ENCODE measurements at regions not wholly inside any gene's neighbourhood (a gene's known extent, or its start where the extent isn't known, plus 50 kb on each side); places are given as distances from the start of the nearest gene placed in this dataset.
"Not testable (repeated sequence)": the region's sequence is repeated elsewhere in the genome, so short reads cannot be mapped to it uniquely, and the experiment has no call there.

DNA sequence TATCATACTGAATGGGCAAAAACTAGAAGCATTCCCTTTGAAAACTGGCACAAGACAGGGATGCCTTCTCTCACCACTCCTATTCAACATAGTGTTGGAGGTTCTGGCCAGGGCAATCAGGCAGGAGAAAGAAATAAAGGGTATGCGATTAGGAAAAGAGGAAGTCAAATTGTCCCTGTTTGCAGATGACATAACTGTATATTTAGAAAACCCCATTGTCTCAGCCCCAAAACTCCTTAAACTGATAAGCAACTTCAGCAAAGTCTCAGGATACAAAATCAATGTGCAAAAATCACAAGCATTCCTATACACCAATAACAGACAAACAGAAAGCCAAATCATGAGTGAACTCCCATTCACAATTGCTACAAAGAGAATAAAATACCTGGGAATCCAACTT is 52.5 kb upstream of the CCDC71L start:
- DNase-seq (ENCODE audit: extremely low read depth in 1 of 2, low read depth in 1 of 2) = not testable (repeated sequence)

DNA sequence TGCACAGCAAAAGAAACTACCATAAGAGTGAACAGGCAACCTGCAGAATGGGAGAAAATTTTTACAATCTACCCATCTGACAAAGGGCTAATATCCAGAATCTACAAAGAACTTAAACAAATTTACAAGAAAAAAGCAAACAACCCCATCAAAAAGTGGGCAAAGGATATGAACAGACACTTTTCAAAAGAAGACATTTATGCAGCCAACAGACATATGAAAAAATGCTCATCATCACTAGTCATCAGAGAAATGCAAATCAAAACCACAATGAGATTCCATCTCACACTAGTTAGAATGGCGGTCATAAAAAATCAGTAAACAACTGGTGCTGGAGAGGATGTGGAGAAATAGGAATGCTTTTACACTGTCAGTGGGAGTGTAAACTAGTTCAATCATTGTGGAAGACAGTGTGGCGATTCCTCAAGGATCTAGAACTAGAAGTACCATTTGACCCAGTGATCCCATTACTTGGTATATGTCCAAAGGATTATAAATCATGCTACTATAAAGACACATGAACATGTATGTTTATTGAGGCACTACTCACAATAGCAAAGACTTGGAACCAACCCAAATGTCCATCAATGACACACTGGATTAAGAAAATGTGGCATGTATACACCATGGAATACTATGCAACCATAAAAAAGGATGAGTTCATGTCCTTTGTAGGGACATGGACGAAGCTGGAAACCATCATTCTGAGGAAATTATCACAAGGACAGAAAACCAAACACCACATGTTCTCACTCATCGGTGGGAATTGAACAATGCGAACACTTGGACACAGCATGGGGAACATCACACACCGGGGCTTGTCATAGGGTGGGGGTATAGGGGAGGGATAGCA is 53.9 kb upstream of the CCDC71L start:
- DNase-seq (ENCODE audit: extremely low read depth in 1 of 2, low read depth in 1 of 2) = not testable (repeated sequence)

DNA sequence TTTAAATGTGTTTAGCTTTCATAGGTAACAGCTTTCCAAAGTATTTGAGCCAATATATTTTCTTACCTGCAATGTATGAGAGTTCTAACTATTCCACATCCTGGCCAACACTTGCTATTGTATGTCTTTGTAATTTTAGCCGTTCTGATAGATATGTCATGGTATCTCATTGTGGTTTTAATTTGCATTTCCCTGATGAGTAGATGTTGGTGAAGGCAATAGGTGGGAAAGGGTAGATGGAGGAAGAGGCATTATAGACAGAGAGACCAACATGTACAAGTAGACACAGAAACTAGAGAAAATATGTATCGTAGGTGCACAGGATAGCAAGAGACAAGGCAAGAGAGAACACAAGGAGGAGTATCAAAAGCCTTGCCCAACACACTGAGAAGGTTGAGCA is 54.8 kb upstream of the CCDC71L start:
- DNase-seq (ENCODE audit: extremely low read depth in 1 of 2, low read depth in 1 of 2) = no peak

DNA sequence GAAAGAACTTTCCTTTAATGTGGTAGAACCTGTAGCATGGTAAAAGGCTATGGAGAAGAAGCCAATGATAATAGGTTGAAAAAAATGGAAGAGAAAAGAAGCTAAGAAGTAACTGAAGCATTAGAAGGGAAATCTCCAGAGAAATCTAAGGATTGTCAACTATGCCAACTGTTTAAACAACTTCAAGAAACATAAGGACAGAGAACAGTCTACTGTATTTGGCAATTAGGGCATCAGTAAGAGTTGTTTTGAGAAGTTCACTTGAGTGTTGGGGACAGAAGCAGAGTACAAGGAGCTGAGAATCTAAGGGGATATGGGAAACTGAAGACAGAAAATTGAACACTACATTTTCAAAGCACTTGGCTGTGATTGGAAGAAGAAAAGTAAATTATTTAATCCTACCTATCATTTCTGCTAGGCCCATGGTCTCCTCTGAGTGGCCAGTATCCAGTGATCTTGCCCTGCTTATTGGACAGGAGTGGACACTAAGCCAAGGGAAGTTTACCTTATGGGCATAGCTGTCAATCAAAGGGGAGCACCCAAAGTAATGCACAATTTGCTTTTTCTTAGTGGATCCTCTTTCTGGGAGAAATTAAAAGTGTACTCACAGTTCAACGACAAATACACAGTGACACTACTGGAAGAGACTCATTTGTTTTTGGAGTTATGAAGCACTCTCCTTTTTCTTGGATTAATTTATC is 56.4 kb upstream of the CCDC71L start:
- DNase-seq (ENCODE audit: extremely low read depth in 1 of 2, low read depth in 1 of 2) = no peak

DNA sequence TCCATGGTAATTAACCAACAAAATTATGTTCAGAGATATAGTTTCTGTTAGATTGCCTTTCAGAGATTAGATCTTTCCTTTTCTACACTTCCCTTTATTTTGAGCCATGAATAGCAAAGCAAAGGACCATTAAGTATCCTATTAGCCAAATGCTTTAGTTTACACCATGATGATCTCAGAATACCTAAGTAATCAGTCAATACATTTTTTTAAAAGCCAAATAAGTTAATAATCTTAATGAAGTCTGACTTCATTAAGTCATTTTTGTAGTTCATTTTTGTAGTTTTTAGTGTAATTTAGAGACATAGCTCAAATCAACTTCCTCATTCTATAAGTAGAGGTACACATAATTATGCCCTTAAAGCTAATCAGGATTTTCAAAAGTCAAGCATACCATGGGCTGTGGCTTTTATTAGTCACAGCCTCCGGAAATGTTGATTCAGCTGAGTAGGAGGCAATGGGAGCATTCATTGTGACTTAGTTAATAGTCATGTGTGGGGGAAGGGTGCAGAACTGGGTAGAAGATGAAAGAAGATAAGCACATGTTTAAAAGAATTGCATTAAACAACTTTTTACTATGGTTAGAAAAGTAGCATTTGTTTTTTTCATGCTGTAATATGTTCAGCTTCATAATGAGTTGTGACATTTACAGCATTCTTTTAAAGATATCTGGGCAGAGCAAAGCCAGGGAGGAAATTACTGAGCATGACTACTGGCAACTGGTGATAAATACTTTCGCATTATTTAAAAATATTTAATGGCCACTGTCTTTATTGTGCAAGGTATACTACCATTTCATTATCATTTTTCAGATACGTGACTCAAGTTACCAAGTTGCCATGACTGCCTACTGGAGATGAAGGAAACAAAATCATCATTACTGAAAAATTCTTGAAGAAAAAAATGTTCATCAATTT is 57.3 kb upstream of the CCDC71L start:
- DNase-seq (ENCODE audit: extremely low read depth in 1 of 2, low read depth in 1 of 2) = peak; percentile 21 to 79

DNA sequence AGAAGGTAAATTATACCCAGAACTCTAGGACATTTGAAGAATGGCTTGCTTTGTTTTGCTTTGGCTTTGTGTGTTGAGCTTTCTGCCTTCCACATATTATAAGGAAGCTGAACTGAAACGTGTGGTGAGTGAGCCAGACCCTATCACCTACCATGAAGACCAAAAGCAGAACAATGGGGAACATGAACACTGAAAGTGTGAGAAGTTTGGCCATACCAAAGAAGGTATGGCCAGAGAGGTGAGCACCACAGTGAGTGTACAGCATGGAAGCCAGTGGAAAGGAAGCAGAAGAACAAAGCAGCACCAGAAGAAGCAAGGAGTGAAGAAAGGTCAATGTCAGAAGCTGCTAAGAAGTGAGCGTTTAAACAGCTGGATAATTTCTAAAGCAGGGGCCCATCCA is 59.7 kb upstream of the CCDC71L start:
- no peak for DNase-seq (ENCODE audit: extremely low read depth in 1 of 2, low read depth in 1 of 2)

DNA sequence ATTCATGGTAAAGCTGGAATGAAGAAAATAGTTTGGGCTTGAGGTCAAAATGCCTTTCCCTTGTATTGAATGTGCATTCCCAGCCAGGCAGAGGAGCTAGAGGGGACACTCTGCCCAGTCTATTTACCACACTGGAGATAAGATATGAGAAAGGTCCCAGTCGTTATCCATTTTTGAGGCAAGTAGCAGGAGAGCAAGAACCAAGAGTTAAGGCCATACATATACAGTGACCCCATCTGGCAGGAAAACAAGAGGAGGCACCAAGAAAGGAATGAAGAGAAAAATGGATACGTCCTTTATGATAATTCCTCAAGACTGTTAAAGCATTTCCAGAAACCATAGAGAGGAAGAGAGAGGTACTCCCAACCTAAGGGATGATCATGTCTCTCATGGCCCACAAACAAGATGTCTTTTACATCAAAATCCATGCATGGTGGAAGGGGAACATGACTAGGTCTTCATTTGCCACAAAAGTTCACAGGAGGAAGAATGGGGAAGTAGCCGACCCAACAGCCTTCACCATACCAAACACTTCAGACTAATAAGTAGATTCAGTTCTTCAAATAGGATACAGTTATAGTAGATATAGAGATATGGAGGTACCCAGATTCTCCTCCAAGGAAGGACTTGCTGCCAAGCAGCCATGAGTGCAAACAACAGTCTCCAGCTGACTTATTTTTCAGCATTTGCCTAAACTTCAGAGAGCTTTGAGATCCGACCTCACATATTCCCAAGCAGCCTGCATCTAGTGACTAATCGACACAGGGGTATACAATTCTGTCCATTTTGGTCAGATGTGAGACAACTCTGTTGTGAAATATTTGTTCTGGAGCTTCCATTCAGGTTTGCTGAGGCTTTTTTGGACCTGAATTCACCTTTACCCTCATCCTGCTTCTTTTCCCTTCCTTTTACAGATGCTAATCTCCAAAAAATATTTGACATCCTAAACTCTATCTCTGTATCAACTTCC is 61.1 kb upstream of the CCDC71L start:
- DNase-seq (ENCODE audit: extremely low read depth in 1 of 2, low read depth in 1 of 2) = no peak

DNA sequence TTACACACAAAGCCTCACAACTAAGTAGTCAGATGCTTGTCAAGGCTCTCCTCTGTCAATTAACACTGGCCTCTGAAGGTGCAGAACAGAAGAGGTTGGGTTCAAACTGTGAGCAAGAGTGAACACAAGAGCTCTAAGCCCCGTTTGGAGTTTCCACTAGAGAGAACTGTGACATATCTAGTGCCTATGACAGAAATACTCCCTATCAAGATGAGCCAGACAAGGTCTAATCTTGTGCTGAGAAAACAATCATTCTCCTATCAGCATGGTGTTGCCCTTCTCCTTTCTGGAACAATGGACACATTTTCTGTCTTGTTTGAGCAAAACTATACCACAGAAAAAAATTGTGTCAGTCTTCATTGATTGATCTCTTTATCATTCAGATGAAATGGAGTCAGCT is 62.4 kb upstream of the CCDC71L start:
- no peak for DNase-seq (ENCODE audit: extremely low read depth in 1 of 2, low read depth in 1 of 2)

DNA sequence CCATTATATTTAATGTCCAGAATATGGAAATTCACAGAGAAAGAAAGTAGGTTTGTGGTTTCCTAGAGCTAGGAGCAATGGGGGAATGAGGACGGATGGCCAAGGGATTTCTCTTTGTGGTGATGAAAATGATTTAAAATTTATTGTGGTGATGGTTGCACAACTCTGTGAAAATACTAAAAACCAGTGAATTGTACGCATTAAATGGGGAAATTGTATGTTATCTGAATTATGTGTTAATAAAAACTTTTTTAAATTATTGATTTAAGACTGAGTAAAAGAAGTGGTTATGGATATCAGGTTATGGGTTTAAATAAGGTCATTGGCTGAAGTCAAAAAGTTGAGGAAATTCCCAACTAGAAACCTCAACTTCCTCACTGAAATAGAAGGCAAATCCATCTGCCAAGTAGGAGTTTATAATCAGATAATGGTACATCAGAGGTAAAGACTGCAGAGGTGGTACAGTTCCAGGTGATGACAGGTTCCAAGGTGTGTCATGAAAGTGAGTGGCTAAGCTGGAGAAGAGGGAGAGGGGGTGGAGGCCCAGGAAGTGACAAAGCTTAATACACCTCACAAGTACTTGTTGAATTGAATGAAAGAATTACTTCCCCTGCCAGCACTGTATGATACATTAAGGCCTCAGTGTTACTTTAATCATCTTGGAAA is 68.9 kb upstream of the CCDC71L start:
- DNase-seq (ENCODE audit: extremely low read depth in 1 of 2, low read depth in 1 of 2) = no peak

DNA sequence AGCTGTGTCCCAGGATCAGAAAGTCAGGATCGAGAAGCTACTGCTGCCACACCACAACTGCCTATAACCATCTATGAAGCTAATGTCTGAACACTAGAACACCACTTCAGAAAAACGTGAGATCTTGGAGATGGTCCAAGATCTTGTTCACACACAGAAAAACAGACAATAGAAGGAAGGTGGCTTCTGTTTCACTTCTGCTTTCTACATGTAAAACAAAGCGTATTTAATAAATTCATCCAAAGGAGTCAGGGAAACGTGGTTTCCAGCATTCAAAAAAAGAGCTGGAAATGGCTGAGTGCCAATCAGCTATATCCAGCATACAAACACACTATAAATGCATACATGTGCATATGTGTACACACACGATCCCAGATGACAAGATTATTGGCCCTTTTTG is 70.2 kb upstream of the CCDC71L start:
- no peak for DNase-seq (ENCODE audit: extremely low read depth in 1 of 2, low read depth in 1 of 2)

DNA sequence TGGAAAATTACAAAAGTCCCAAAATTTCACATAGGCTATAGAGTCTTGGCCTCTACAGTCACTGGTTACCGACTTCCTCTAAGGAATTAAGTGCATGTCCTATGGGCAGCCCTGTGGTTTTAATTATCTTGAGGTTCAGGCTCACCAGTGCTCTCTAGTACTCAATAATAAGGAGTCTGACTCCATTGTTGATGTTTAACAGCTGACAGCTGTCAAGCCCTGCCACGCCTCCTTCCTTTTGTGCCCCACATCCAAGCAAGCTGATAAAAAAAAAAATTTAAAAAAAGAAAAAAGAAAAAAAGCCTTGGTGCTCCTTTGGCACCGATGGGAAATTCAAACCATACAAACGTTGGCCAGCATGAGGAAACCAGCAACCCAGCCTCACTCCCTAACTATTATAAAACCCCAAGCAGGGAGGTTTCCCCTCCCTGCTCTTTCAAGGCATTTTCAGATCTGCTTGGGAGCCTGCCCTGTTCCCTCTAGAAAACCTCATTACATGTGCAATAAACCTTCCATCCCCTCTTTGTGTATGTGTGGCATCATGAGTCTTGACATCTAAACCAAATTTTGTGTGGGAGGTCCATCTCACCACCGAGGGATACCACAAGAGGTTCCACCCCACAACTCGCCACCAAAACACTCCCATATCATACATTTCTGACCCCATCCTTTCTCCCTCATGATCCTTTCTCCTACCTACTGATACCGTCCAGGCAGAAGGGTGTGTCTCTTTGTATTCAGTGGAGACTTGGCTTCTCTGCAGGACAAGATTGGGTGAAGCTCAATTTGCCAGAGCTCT is 70.9 kb upstream of the CCDC71L start:
- DNase-seq (ENCODE audit: extremely low read depth in 1 of 2, low read depth in 1 of 2) = peak in 1 of 2 donors; percentile 19

DNA sequence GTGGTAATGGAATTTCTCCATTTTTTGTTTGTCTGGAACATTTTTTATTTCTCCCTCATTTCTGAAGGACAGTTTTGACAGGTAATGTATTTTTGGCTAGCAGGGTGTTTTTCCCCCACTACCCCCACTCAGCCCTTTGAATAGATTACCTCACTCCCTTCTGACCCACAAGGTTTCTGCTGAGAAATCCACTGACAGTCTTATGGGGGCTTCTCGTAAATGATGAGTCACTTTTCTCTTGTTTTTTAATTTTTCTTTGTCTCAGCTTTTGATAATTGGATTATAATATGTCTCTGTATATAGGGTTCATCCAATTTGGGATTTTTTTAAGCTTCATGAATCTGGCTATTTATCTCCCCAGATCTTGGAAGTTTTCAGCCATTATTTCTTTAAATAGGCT is 74.7 kb upstream of the CCDC71L start:
- no peak for DNase-seq (ENCODE audit: extremely low read depth in 1 of 2, low read depth in 1 of 2)

DNA sequence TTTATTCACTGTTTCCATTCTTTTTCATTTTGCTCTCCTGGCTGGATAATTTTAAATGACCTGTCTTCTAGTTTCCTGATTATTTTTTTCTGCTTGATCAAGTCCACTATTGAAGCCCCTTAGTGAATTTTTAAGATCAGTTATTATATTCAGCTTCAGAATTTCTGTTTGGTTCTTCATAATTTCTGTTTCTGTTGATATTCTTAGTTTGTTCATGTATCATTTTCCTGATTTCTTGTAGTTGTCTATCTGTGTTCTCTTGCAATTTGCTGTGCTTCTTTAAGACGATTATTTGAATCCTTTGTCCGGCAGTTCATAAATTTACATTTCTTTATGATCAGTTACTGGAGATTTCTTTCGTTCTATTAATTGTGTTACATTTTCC is 75.2 kb upstream of the CCDC71L start:
- DNase-seq (ENCODE audit: extremely low read depth in 1 of 2, low read depth in 1 of 2) = no peak

DNA sequence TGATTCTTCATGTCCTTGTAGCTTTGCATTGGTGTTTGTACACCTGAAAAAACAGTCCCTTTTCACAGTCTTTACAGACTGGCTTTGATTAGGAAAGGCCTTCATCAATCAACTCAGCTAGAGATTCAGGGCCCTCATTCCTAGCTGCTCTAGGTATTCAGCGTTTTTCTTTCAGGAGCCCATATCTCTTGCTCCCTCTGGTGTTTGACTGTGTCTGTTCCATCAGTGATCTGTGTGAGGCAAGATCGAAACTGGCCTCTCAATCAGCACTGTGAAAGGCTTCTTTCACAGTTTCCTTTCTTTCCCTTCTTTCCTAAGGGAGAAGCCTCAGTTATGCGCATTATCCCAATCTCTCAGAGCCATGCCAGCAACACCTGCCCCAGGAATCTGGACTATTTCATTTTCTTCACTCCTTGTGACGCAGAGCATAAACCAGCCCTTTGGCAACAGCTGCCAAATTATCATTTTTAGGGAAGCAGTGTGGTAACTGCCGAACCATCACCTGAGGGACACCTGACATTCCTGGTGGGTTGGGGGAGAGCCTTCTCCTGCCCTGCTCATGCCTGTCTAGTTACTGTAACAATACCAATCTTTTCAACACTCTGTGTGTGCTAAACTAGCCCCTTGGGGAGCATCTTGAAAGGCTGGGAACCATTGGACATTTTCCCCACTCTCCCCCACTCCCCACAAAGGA is 75.7 kb upstream of the CCDC71L start:
- DNase-seq (ENCODE audit: extremely low read depth in 1 of 2, low read depth in 1 of 2) = peak in 1 of 2 donors; percentile 26

DNA sequence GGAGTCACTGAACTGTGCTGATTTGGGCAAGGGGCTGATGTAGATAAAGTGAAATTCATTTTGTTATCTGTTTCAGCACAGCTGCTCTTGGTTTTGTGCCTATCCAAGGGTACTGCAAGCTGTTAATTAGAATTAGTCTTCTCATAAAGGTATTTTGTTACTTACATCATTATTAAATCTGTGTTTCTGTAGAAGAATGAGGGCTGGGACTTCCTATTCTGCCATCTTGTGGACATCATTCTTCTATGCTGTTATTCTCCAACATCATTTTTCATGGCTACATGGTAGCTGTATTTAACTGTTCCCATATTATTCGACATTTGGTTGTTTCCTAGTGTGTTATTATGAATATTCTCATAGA is 76.2 kb upstream of the CCDC71L start:
- no peak for DNase-seq (ENCODE audit: extremely low read depth in 1 of 2, low read depth in 1 of 2)

DNA sequence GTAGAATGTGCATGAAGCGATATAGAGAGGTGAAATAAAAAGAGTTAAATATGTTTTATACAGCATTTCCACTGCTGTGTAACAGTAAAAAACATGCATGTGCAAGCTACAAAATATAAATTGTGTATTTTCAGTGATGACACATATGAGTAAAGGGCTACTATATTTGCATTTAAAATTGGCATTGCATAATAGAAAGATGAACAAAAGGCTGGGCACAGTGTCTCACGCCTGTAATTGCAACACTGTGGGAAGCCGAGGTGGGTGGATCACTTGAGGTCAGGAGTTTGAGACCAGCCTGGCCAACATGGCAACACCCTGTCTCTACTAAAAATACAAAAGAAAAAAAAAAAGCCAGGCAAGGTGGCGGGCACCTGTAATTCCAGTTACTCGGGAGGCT is 79.8 kb upstream of the CCDC71L start:
- no peak for DNase-seq (ENCODE audit: extremely low read depth in 1 of 2, low read depth in 1 of 2)

DNA sequence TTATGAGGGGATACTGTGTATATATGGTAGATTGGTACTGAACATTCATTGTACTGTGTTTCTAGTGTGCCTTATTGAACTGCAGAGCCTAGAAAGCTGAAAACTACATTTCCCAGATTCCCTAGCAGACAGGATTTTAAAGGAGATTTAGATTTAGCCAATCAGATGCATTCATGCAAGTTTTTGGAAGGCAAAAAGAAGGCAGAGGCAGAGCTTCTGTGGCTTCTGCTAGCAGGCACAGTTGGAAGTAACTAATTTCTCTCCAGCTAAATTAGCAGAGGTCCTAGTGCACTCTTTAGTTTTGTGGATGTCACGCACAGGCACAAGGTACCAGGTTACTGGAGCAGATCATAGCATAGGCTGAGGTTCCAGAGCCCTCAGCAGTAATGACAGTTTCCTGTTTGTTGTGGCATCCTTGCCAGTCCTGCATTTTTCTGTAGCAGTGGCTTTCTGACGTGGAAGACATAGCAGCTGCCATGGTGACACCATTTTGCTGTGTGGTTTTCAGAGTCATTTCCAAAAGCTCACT is 83.7 kb upstream of the CCDC71L start:
- DNase-seq (ENCODE audit: extremely low read depth in 1 of 2, low read depth in 1 of 2) = no peak

DNA sequence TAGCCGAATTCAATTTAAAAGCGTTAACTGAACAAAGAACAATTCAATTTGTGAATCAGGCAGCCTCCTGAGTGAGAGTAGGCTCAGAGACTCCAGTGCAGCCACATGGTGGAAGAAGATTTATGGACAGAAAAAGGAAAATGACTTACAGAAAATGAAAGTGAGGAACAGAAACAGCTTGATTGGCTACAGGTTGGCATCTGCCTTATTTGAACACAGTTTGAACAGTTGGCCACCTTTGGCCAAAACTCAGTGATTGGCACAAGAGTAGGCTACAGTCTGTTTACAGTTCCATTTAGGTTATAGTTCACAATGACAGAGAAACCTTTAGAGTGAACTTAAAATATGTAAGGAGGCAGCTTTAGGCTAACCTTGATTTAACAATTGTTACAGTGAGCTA is 86.3 kb upstream of the CCDC71L start:
- DNase-seq (ENCODE audit: extremely low read depth in 1 of 2, low read depth in 1 of 2) = not testable (repeated sequence)

Measured in stimulated activated CD8-positive, alpha-beta memory T cell treated with anti-CD3 and anti-CD28 coated beads, Interleukin-7, amount 100 ng/mL, for 48 hours (primary cell).